ENCODE measurements at regions not wholly inside any gene's neighbourhood (a gene's known extent, or its start where the extent isn't known, plus 50 kb on each side); places are given as distances from the start of the nearest gene placed in this dataset.
A peak's percentile ranks its signal among the peaks of the same experiment; 100 is the strongest.

DNA sequence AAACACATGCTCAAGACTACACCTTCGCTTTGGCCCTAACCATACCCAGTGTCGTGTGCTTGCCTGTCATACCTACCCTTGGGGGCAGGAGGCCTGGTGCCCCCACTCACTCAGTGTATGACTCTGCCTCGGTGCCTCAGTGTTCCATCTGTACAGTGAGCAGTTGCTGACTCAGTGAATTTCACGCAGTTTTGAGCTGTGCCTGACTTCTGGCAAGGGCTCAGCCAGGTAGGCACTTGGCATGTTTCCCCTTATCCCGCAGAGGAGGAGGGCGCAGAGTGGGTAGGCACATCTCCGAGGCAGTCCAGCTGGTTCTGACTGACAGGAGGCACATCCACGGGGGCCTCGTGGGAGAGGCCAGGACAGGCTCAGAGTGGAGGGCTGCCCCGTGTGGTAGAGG lies 148.9 kb upstream of the CIBAR2 start:
- no peak for DNase-seq

DNA sequence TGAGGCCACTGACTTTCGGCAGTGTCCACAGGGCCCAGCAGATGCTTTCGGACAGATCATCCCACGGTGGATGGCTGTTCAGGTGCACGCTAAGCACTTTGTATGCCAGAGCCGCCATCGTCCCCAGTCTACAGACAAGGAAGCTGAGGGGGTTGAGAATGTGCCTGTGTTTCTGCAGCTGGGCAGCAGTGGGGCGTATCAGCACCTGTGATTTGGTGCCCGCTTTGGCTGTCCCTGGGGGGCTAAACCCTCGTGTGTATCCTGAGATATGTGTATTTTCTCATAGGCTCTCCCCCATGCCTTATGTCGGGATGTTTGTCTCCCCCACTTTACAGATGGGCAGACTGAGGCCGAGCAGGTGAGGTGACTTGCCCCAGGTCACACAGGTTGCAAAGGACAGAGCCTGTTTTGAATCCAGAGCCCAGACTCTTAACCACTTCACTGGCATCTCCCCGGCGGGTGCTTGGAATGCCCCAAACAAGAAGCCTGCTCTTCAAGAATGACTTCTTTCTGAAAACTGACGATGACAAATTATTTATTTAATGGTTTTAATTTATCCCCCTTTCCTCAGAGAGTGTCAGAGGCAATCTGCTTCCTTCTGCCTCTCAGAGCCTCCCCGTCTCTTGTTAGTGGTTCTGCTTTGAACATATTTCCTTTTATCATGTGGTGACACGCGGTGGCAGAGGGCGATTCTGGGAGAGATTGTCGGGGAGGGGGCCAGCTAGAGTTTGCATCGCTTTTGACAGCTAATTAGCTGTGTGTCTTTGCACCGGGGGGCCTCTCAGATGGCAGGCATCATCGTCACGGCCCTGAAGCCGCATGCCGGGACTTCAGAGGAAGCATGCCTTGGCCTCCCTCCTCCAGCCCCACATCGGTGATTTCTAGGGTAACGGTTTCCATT lies 149.6 kb upstream of the CIBAR2 start:
- DNase-seq, result no peak

DNA sequence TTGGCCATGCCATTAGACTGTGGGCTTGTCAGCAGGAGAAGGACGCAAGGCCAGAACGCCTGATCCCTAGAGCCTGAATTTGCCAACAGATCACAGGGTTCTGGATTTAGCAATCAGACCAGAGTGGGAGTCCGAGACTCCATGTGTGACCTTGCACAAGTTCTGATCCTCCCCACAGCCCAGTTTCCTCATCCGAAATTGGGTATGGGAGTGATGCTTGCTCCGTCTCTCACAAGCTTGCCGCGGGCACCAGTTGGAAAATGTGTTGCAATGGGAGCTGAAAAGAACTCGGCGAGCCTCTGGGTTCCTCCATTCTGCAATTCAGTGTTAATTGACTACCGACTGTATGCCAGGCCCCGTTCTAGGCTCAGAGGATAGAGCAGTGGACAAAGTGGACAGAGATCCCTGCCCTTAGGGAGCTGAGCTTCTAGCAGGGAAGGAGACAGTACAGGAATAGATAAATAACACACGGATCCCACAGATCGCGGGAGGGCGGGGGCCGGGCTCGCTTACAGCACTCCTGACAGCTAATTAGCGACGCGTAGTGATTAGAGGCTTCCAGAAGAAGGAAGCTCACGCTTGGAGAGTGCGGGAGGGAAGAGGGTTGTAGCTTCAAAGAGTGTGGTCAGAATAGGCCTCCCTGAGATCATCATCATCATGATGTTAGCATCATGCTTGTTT lies 150.4 kb upstream of the CIBAR2 start:
- no peak for DNase-seq

DNA sequence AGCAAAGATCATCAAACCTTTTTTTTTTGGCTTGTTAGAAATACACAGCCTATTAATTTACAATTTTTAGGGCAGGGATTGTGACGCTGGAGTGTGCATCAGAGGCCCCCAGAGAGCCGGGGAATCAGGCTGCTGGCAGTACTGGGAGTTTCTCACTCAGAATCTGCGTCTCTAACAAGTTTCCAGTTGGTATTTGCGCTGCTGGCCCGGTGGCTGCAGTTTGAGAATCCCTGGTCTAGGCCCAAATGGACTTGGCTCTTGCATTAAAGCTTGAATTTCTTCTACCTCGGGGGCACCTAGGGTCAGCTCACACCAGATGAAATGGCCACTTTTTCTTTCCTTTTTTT lies 150.9 kb upstream of the CIBAR2 start:
- DNase-seq, result no peak

DNA sequence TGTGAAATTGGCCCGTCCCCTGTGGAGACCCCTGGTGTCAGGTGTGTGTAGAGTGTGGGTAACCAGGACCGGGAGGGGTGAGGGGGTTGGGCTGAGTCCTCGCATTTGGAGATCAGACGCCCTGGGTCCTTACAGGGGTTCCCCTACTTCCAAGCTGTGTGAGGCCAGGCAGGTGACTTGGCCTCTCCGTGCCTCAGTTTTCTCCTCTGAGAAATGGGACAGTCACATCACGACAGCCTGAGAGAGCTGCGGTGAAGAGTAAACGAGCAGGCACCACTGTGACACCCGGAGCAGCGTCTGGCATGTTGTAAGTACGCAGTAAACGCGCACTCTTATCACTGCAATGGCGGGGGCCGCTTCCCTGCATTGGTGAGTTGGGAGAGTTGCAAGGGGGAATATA lies 152.5 kb upstream of the CIBAR2 start:
- no peak for DNase-seq

DNA sequence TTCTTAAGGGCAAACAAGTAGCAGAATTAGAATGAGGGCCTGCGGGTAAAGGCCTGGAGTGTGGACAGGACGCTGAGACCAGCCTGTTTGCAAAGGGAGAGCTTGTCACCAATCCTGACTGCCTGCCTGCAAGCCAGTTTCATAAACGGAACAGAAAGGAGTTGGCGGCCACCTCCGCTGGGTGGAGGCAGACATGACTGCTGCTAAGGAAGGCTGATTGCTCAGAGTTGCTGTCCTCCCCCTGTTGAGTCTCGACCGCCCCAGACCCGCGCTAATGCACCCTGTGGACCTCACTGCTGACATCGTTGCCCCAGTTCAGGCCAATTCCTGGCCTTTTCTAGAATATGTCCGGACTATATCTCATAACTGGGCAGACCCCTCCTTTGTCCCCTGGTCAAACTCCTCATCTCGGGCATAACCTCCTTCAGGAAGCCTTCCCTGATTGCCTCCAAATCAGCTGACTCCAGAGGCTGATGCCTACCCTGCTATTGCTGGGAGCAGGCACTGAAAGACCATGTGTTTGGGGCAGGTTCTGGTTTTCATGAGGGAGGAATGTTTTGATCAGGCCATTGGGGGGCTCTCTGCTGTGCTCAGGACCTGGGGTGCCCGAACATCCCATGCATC lies 153.0 kb upstream of the CIBAR2 start:
- no peak for DNase-seq

DNA sequence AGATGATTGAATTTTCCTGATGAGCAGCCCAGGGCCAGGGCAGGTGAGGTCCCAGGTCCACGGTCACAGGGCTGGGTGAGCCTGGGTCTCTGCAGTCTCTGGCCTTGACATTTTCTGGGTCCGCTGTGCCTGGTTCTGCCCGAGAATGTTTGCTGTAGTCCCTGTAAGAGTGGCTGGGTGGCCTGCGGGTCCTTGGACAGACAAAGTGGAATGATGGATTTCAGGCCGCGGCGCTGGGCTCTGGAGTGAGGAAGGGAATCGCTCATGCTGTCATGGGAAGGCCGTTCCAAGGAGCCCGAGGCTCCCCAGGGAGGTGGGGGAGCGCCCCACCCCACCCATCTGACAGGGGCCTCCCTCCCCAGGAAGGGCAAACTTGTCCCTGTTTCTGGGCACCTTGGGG lies 153.5 kb upstream of the CIBAR2 start:
- DNase-seq, result no peak

DNA sequence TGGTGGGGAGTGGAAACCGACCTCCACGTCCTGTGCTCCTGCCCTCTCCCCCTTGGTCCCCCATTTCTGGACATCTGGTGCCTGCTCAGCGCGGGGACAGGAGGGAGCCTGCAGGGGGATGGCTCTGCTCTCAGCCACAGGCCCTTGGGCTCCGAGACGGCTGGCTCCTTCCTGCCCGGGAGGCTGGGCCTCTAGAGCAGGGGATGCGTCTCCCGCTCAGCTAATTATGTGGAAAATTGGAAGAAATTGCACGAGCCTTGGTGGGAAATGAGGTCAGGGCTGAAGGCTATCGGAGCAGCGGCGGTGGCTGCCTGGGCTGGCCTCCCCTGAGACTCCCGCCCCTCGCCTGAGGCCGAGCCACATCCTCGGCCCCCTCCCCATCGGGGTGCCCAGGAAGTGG lies 154.6 kb upstream of the CIBAR2 start:
- DNase-seq, result no peak

DNA sequence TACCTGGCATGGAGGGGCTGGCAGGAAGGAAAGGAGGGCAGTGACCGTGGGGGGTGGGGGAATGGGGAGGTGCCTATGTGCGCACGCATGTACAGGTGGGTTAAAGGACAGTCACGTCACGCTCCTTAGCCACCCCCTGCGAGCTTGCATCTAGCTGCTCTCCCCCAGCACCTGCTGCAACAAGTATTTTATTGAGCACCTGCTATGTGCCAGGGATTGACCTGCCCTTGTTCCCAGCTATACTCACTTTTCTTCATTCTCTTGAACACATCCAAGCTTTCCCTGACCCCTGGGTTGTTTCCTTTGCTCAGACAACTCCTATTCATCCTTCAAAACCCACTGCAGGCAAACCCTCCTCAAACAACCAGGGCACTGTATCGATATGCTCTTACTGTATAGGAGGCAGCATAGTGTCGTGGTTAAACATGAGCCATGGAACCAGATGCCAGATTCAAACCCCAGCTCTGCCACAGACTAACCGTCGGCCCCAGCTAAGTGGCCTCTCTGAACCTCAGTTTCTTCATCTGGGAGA lies 155.2 kb upstream of the CIBAR2 start:
- DNase-seq, result no peak

DNA sequence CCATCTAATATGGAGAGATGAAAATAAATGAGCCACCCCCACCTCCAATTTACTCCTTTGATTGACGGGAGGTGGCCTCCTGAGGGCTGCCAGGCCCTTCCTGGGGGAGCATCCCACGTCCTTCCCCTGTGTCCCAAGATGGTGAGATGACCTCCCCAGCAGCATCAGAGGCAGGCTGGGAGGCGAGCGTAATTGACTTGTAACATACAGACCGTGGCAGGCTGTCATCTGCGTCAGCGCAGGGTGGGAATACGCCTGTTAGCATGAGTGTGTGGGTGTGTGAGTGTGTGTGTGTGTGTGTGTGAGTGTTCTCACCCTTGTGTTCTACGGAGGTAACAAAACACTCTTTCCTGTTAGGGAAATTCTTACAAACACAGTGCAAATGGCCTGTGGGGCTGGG lies 156.9 kb upstream of the CIBAR2 start:
- no peak for DNase-seq

DNA sequence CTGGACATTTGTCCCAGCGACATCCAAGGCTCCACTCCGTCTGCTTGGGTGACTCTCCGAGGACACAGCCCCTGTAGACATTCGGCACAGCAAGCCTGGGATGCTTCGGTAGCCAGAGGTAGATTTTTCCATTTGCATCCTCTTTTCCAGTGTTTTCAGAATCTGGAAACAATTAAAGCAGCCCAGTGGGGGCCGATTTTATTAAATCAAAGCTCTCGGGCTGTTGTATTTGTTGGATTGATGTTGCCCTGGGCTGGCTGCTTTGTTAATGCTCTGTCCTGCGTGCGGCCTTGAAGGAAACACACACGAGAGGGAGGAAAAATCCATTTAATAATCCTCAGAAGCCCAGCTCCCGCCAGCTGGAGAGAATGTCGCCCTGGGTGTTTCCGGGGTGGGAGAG lies 158.1 kb upstream of the CIBAR2 start:
- no peak for DNase-seq

DNA sequence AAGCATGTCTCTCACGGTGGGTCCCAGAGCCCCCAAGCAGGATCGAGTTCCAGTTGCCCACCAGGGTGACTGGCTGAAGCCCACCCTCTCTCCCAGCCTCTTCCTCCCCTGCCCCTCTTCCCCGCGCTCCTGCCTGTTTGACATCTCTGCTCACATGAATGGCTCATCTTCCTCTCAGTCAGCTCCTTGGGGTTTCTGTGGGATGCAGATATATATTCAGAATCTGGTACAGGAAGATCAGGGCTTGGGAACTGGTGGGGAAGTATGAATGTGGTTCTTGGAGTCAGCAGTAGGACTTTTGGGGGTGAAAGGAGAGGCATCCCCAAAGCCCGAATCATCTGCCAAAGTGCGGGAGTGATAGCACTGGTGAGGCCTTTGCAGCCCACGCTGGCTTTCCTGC lies 158.9 kb upstream of the CIBAR2 start:
- DNase-seq, result no peak

DNA sequence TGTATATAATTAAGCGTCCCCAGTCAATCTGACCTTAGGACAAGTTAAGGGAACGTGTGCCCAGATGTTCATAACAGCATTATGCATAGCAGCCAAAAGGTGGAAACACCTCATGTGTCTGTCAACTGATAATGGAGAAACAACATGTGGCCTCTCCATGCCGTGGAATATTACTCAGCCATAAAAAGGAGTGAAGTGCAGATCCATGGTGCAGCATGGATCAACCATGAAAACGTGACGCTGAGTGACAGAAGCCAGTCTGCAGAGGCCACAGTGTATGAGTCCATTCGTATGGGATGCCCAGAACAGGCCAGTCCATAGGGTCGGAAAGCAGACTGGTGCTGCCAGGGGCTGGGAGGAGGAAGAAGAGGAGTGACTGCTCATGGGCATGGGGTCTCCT lies 161.0 kb upstream of the CIBAR2 start:
- DNase-seq, result no peak

DNA sequence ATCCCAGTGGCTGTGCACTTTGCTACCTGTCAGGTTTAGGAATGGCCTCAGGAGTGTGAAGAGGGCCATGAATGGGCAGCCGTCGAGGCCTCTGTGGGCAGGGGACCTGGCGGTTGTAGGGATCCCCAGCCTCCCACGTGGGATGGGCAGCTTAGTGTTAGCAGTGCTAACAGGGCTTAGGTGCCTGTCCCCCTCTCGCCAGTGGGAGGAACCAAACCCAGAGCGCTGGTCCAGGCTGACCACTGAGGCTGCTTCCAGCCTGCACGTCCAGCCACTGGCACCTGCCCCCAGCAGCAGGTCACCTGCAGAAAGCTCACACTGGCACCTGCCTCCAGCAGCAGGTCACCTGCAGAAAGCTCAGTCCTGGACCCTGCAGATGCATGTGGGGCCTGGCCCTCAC lies 162.2 kb upstream of the CIBAR2 start:
- no peak for DNase-seq

DNA sequence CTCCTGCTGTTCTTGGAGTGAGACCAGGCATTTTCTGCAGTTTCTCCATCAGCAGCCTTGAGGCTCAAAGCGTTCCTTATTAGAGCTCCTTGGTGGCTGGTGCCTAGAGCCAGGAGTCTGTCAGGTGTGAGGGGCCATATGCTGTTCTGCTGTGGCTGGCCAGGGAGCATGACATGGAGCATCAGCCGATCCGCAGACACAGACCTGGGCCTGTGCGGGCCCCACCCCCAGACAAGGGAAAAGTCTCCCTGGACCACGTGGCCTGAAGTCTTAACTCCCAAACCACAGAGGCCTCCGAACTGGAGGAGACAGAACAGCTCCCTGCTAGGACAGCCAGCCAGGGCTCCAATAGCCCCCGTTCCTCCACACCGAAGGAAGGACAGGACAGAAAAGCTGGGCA lies 162.7 kb upstream of the CIBAR2 start:
- DNase-seq, result no peak

DNA sequence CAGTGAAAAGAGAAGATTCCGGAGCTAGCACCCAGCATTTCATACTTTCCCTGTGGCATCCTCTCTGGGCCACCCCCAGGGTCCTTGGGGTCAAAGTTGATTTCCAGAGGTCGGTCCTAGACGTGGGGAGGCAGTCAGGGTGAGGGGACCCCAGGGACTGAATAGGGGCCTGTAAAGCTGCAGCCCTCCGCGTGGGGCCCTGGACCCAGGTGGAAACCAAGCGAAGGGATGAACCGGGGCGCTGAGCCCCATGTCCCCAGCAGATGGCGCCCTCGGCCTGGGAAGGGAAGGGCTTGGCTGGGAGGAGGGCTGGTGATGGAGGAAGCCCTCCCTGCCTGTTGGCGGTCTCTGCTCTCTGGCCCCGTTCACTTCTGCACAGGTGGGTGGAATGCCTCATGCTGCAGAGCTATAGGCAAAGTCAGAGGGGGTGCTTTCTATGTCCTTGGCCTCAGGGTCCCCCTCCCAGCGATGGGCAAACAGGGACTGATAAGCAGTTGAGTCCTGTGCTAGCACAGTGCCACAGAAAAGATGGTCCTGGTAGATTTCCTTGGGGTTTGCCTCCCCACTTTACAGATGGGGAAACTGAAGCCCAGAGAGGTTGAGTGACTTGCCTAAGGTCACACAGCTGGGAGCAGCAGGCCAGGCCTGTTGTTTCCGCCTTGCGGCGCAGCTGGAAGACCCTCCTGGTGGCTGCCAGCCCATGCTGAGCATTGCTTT lies 163.4 kb upstream of the CIBAR2 start:
- peak; percentile 46 for DNase-seq

DNA sequence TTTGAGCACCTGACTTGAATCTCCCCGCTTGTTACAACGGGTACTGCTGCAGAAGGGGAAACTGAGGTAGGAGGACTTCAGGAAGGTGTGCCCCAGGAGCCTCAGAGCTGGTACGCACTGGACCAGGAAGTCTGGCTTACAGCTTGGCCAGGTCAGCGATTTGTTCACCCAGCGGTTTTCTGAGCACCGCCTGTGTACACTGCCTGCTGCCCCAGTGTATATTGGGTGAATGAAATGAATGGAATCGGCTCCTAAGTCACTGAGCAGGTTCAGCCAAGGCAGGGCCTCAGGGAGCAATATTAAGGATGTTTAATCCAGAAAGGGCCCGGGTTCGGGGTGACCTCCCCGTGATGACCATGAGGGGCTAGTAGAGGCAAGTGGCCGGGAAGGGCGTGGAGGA lies 164.0 kb upstream of the CIBAR2 start:
- no peak for DNase-seq

DNA sequence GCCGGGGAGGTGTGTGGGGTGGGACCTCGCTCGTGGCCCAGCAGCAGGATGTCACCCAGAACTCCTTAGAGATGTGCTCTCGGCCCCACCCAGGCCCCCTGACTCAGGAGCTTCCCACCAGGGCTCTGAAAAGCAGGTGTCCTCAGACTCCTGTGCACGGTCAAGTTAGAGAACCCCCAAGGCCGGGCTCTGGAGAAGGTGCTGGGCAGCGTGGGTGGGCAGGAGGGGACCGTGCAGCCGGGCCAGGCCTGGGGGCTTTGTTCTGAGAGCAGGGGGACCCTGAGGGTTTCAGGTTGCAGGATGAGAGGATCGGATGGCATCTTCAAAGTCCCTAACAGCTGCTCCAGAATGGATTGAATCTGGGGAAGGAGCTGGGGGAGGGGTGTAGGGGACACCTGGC lies 164.4 kb upstream of the CIBAR2 start:
- DNase-seq, result no peak

DNA sequence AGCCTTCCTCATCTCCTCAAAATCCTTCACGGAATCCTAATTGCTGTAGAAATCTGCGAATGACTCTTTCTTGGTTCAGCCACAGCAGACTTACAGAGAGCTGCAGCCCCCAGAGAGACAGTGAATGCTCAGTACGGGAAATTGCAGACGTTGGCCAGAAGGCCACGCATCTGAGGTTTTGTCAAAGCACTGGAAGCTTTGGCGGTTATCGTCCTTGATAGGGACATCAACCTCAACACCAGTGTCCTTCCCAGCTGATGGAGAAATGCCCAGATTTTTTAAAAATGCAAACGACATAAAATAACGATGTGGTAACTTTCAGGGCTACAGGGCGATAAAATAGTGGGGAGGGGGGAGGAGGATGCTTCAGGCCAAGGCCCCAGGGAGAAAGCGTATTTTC lies 166.6 kb upstream of the CIBAR2 start:
- DNase-seq, result no peak

DNA sequence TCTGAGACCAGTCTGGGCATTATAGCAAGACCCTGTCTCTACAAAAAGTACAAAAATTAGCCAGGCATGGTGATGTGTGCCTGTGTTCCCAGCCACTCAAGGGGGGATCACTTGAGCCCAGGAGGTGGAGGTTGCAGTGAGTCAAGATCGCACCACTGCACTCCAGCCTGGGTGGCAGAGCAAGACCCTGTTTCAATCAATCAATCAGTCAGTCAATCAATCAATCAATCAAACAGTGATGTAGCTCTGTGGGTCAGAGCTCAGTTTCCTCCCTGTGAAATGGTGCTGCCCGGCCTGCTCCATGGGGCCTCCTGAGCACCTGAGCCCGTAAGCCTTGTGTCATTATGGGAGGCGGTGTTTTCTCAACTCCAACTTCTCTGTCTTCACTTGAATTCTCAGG lies 167.1 kb upstream of the CIBAR2 start:
- no peak for DNase-seq

DNA sequence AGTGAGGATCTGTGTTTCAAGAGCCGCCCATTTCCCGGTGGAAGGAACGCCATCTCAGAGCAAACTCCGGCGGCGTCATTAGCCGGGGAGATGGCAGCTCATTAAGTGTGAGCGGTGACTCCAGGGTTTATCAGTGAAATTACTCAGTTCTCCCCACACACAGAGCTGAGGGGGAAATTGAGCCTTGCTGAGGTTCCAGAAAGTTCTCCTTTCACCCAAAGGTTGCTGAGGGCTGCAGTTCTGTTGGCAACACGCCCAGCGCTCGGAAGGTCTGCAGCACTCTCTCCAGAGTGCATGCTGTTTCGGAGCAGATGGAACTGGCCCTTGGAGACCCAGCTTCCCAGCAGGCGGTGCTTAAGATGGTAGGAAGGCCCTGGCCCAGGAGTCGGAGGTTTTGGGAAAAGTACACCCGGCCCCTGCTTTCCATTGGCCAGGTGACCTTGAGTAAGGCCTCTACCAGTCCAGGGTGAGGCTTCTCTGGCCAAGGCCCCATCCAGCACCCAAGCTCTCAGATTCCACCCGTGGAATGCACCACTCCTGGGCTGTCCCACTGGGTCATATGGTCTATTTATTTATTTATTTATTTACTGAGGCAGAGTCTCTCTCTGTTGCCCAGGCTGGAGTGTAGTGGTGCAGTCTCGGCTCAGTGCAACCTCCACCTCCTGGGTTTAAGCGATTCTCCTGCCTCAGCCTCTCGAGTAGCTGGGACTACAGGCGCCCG lies 167.7 kb upstream of the CIBAR2 start:
- DNase-seq, result no peak

DNA sequence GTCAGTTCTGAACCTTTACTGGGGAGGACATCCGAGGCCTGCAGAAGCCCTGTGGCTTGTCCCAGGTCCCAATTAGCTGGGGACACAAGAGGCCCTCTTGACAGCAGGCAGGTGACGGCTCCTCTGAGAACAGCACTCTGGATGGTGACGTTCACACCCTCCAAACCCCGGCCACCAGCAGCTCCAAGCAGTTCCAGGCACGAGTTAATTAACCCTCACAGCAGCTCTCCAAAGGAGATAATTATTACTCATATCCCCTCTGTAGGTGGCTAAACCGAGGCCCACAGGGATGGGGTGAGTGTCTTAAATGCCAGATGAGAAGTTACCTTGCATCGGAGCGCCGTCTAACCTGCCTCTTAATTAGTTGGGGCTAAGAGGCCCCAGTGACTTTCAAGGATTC lies 168.9 kb upstream of the CIBAR2 start:
- DNase-seq, result no peak

DNA sequence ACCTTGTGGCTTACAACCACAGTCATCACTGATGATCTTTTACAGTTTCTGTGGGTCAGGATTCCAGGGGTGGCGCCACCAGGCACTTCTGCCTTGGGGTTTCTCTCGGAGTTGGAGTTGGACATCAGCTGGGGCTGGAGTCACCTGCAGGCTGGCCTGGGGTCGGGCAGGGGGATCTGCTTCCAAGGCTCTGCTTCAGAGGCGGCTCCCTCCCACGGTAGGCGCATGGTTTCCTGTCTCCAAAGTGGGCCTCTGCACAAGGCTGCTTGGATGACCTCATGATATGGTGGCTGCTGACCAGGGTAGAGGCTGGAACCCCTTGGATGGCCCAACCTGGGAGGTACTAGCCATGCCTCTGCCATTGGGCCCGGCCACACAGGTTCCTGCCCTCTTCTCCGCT lies 170.6 kb upstream of the CIBAR2 start:
- DNase-seq, result no peak

All from CD4-positive, alpha-beta T cell treated with Interleukin-12 subunit alpha and Interleukin-12 subunit beta, for 1 hour (primary cell).